KBM-7 (cell line): ENCODE measurements at regions not wholly inside any gene's neighbourhood (a gene's known extent, or its start where the extent isn't known, plus 50 kb on each side); places are given as distances from the start of the nearest gene placed in this dataset.
"Not testable (repeated sequence)": the region's sequence is repeated elsewhere in the genome, so short reads cannot be mapped to it uniquely, and the experiment has no call there.

Experiments
- DNase-seq: peaks from one replicate; pipeline ENCODE4 v3.0.0-alpha.2; 2015
- in situ Hi-C: fragments of 300-500 bp; cut with MboI; formaldehyde crosslinking; loops from 2 replicates; pipeline ENCODE4 v1.14.3; 2020; ENCODE audit warnings: low sequenced_read_pairs, low pct_unique_long_range_greater_than_20kb, mixed read lengths

GRCh38 chr4:59387759-59388758 lies 1812.1 kb upstream of the ADGRL3 start:
- in situ Hi-C loops, result no loop called here

DNA sequence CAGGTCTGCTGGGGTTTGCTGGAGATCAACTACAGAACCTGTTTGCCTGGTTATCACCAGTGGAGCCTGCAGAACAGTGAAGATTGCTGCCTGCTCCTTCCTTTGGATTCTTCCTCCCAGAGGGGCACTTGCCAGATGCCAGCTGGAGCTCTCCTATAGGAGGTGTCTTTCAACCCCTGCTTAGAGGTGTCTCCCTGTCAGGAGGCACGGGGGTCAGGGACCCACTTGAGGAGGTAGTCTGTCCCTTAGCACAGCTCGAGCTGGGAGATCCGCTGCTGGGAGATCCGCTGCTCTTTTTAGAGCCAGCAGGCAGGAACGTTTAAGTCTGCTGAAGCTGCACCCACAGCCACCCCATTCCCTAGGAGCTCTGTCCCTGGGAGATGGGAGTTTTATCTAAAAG lies 1806.3 kb upstream of the ADGRL3 start:
- in situ Hi-C loops, result no loop called here
- DNase-seq, result no peak

More at GRCh38 chr4:59387759-59388758, 1812.1 kb upstream of the ADGRL3 start:
- no peak for DNase-seq

DNA sequence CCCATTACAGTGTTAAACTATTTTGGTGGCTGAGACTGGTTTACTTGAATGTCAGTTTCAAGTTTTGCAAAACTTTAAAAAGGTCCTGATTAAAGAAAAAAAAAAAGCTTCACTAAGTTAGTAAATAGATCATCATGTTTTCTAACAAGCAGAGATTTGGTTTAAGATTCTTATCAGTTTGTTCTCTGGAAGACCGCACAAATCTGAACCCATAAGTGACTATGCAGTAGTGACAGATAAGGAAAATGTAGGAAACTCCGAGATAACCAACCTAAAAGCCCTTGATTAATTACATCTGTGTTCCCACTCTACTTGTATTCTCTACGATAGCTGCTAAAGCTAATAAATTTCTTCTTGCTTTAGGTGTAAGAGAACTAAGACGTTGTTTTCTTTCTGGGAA lies 1799.8 kb upstream of the ADGRL3 start:
- in situ Hi-C loops, result no loop called here
- no peak for DNase-seq

- no peak for DNase-seq
- in situ Hi-C loops, result no loop called here
Observed at GRCh38 chr4:59409647-59410046, 1790.5 kb upstream of the ADGRL3 start.

DNA sequence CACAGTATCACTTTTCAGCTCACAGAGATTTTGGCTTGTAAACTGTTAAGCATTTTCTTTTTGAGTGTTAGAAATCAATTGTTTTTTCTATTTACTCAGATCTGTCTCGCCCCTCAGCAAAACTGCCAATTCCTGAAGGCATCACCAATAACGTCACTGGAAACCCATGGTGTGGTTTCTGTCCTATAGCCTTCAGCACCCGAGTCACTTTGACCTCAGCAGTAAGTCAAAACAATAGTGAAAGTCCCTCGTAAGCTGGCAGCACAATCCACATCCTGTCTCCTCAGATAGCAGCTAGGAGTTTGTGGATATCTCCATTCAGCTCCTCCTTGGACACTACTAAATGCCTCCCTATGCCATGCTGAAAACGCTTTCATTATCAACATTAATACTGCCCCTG lies 1787.4 kb upstream of the ADGRL3 start:
- no peak for DNase-seq
- in situ Hi-C loops, result no loop called here

- no peak for DNase-seq
- in situ Hi-C loops, result no loop called here
Observed at GRCh38 chr4:59455751-59456150, 1744.4 kb upstream of the ADGRL3 start.

DNA sequence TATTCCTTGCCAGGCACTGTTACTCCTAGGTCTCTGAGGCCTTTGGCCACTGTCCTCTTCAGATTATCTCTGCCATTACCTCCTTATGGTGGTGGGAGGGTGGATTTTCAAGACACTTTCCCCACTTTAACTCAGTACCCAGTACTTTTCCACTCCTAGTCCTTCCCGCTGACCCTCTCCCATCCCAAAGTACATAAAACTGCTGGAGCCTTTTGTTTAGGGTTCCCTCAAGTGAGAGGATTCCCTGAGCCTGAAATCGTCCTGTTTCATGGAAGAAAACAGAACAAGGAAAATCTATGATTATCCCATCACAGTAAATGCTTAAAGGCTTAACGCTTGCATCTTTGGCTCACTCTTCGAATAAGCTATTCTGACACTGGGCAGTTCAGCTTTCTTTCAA lies 1742.5 kb upstream of the ADGRL3 start:
- in situ Hi-C loops, result no loop called here
- DNase-seq, result no peak

DNA sequence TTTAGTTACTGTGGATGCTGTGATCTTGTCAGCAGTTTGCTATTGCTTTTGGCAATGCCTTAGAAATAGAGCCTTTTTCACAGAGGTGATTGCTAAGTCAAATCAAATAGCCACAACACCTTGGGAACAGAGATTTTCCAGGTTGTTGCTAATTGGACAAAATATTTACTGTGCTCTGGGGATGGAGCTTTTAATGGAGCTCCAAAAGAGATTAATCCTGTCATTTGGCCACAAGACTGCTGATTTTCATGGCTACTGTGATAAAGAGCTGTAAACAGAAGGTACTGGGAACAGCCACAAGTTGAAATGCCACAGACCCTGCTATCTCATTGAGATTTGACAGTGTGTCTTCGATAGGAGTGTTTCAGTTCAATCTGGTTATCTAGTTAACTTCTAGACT lies 1715.2 kb upstream of the ADGRL3 start:
- in situ Hi-C loops, result no loop called here
- DNase-seq, result no peak

DNA sequence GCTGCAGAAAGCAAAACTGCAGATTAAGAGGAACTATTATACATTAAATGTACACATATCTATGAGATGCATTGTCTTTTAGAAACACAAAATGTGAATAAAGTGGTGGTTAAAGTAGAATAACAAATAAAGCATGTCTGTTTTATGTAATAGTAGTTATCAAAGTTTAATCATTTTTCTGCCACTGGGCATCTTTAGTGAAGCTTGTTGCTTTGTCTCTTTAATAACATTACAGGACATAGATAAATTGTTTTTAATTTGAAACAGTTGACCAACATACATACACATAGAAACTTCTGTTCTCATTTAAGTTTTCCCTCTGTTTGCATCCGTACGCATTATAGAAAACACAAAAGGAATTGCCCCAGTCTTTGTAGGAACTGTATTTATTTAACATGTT lies 1700.0 kb upstream of the ADGRL3 start:
- in situ Hi-C loops, result no loop called here
- no peak for DNase-seq

- in situ Hi-C loops, result no loop called here
Observed at GRCh38 chr4:59503731-59504130, 1696.4 kb upstream of the ADGRL3 start.

DNA sequence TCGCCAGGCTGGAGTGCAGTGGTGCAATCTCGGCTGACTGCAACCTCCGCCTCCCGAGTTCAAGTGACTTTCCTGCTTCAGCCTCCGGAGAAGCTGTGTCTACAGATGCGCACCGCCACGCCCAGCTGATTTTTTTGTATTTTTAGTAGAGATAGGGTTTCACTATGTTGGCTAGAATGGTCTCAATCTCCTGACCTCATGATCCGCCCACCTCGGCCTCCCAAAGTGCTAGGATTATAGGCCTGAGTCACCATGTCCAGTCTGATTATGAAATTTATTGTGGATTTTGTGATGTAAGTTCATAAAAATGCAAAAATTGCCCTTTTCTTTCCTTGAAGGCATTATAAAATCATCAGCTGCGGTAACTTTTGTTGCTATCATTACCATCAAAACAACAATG lies 1688.3 kb upstream of the ADGRL3 start:
- DNase-seq, in situ Hi-C loops: not testable (repeated sequence)

More at GRCh38 chr4:59503731-59504130, 1696.4 kb upstream of the ADGRL3 start:
- DNase-seq, result no peak

- in situ Hi-C loops, result no loop called here
- no peak for DNase-seq
Observed at GRCh38 chr4:59517007-59517406, 1683.1 kb upstream of the ADGRL3 start.

GRCh38 chr4:59518005-59518823 lies 1681.9 kb upstream of the ADGRL3 start:
- no peak for DNase-seq
- in situ Hi-C loops, result no loop called here

DNA sequence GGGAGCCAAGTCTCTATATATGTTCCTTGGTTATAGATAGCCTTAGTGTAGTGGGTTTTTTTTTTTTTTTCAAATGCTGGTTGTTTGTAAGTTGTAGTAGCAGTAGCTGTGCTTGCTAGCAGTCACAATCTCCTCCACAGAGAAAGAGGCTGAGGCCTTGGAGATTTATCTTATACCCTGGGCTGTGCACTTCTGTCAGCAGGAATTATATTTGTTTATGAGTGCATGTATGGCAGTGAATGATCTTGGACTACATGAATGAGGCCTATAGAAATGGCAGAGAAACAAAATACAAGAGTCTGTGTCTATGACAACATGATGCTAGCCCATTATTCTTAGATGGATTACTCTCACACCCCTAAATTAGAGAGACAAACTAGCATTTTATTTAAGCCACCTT lies 1674.2 kb upstream of the ADGRL3 start:
- in situ Hi-C loops, result no loop called here
- no peak for DNase-seq

DNA sequence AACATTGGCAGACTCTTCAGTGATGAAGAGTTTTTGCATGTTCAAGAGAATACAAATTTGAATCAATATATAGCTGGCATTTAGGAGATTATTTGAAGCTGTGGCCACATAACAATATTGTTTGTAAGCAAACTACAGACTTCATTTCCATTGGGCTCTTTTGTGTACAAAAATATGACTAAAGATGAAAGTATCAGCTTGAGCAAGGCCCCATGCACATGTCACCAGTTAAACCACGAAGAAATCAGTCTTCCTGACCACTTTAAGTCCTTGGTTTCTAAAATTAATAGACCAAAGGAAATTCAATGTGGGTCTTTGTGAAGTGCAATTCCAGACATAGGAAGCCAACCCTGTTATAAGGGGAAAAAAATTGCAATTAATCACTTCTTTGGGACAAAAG lies 1664.6 kb upstream of the ADGRL3 start:
- in situ Hi-C loops, result no loop called here
- no peak for DNase-seq

- DNase-seq, result no peak
- in situ Hi-C loops, result no loop called here
Observed at GRCh38 chr4:59536428-59536827, 1663.7 kb upstream of the ADGRL3 start.

DNA sequence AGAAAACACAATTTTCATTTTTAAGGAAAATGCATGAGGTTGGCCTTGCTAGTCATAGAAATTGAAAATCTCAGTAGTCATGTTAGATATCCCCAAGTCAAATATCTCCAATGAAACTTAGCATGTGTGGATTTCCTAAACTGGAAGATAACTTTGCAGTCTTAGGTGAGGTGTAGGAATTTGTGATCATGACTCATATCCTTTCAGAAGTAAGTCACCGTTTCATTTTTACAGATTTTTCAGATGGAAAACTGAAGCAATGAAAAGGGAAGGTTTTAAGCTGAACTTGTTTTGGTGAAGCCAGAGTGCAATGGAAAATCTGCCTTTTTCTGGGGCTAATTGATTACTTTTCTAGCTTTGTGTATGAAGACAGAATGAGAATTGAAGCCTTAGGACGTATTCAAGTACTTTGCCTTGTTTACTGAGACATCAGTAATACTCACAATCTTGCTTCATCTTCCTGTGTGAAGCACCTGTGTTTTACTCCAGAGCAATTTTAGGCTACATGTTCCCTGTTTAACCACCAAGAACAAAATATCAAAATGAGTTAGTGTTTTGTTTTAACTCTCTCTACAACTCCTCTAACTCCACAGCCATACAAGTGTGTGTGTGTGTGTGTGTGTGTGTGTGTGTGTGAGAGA lies 1662.8 kb upstream of the ADGRL3 start:
- no peak for DNase-seq
- in situ Hi-C loops, result no loop called here

DNA sequence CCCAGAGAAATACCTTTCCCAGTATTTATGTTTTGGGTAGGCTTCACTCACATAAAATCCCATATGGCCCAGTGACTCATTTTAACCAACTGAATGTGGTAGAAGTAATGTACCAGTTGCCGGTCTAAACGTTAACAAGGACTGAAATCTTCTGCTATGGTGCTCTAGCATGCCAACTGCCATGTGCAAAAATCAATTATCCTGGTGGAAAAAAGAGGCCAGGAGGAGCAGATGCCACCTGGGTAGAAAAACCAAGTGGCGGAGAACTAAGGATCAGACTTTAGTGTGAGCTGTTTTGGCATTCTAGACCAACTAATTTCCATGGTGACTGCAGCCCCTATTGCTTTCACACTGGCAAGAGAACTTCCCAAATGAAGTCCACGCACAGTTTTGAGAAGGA lies 1660.7 kb upstream of the ADGRL3 start:
- DNase-seq, result no peak
- in situ Hi-C loops, result no loop called here

- DNase-seq, result no peak
- in situ Hi-C loops, result no loop called here
Observed at GRCh38 chr4:59540311-59540710, 1659.8 kb upstream of the ADGRL3 start.
